GDM1 (cell line): ENCODE measurements at regions not wholly inside any gene's neighbourhood (a gene's known extent, or its start where the extent isn't known, plus 50 kb on each side); places are given as distances from the start of the nearest gene placed in this dataset.

ENCODE experiments used
- DNase-seq: peaks from one replicate; lab custom pipeline; 2025; lab: John Stamatoyannopoulos, UW

GRCh38 chr5:2493356-2493755, 258.1 kb downstream of the IRX2 start:
- DNase-seq, result no peak

GRCh38 chr5:2492476-2492875, 259.0 kb downstream of the IRX2 start:
- DNase-seq, result no peak

- DNase-seq, result no peak
Measured at GRCh38 chr5:2491846-2492245, 259.6 kb downstream of the IRX2 start.

GRCh38 chr5:2489306-2489705, 262.2 kb downstream of the IRX2 start:
- DNase-seq, result no peak

GRCh38 chr5:2488593-2488992, 262.9 kb downstream of the IRX2 start:
- DNase-seq, result no peak

GRCh38 chr5:2487152-2487763, 264.2 kb downstream of the IRX2 start:
- DNase-seq, result no peak

- no peak for DNase-seq
Measured at GRCh38 chr5:2486373-2486772, 265.1 kb downstream of the IRX2 start.

- DNase-seq, result no peak
Measured at GRCh38 chr5:2482778-2483177, 268.7 kb downstream of the IRX2 start.

GRCh38 chr5:2480871-2481270, 270.6 kb downstream of the IRX2 start:
- DNase-seq, result no peak

GRCh38 chr5:2475902-2476301, 275.6 kb downstream of the IRX2 start:
- DNase-seq, result no peak

- DNase-seq, result no peak
Measured at GRCh38 chr5:2472670-2473069, 278.8 kb downstream of the IRX2 start.

GRCh38 chr5:2471152-2471879, 280.2 kb downstream of the IRX2 start:
- no peak for DNase-seq

- no peak for DNase-seq
Measured at GRCh38 chr5:2466966-2467365, 284.5 kb downstream of the IRX2 start.

- no peak for DNase-seq
Measured at GRCh38 chr5:2465383-2465782, 286.1 kb downstream of the IRX2 start.

- DNase-seq, result no peak
Measured at GRCh38 chr5:2464141-2464540, 287.3 kb downstream of the IRX2 start.

- DNase-seq, result no peak
Measured at GRCh38 chr5:2461701-2462691, 289.5 kb downstream of the IRX2 start.

GRCh38 chr5:2460098-2460497, 291.4 kb downstream of the IRX2 start:
- DNase-seq, result no peak

GRCh38 chr5:2459251-2459650, 292.2 kb downstream of the IRX2 start:
- DNase-seq, result no peak

- no peak for DNase-seq
Measured at GRCh38 chr5:2455878-2456277, 295.6 kb downstream of the IRX2 start.

GRCh38 chr5:2454876-2455275, 296.6 kb downstream of the IRX2 start:
- no peak for DNase-seq

GRCh38 chr5:2453781-2454180, 297.7 kb downstream of the IRX2 start:
- no peak for DNase-seq

GRCh38 chr5:2451100-2451499, 300.4 kb downstream of the IRX2 start:
- DNase-seq, result no peak
